GM20000 (cell line): ENCODE measurements at regions not wholly inside any gene's neighbourhood (a gene's known extent, or its start where the extent isn't known, plus 50 kb on each side); places are given as distances from the start of the nearest gene placed in this dataset.

Experiments
- DNase-seq: peaks from one replicate; pipeline ENCODE4 v3.0.0; 2012; ENCODE audit warnings: low spot score
- CTCF ChIP-seq: IDR thresholded peaks from 2 replicates; pipeline ENCODE4 v1.5.1; 2012; ENCODE audit warnings: mild to moderate bottlenecking, control low read depth; ENCODE audit errors: extremely low read depth, missing control alignments

DNA sequence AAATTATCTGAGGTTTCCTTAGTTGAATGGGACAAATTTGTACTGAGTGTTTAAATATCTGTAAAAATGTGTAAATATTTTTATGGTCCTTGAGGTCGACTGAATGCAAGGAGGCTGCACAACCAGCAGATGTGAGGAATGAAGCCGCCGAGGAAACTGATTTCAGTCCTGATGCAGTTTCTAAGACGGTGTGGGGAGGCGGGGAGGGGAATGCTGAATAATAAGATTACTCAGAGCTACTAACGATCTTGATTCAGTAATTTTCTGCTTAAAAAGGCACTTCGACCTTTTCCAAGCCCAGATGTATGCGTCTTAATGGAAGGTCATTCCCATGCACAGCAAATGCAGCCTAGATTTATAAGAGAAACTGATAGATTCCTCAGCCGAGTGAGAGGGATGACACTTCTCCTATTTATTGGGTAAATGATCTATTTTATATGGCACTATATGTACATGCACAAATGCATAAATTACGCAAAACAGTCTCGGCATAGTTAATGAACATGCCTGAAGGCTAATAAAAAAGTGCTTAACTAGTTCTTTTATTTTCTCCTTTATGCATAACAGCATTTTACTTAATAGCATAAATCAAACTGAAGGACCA, 167.6 kb upstream of the PITRM1 start:
- no peak for DNase-seq
- TF ChIP-seq CTCF: no peak

- DNase-seq: no peak
- TF ChIP-seq CTCF: no peak
Measured at GRCh38 chr10:3339531-3339950, 167.0 kb upstream of the PITRM1 start.

DNA sequence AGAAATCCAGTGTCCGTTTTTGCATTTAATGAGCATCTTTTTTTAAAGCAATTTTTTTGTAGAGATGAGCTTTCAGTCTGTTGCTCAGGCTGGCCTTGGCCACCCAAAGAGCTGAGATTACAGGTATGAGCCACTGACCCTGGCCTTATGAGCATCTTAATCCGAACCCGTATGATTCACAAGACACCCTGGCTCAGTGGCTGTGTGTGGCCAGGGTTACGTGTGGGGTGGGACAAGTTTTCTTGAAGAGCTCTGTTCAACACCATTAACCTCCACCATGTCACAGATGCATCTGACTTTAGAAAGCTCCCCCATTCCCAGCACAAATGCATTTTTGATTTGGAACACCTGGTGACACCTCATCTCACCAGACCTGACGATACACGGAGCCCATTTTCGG, 166.5 kb upstream of the PITRM1 start:
- no peak for TF ChIP-seq CTCF
- no peak for DNase-seq

DNA sequence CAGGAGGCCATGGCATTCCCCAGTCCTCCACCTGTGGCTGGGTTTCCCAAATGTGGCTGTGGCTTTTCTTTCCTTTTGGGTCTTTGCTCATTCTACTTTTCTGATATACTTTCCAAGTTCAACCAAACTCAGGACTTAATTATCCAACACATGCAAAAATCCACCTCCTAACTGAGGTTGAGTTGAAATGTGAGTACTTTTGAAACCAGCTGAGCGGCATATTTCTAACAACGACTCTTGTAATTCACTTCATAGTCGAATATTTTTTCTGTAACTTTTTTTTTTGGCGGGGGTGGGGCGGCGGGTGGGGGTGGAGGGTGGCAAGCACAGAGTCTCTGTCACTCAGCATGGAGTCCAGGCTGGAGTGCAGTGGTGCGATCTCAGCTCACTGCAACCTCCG, 165.2 kb upstream of the PITRM1 start:
- no peak for TF ChIP-seq CTCF
- no peak for DNase-seq

- no peak for TF ChIP-seq CTCF
- no peak for DNase-seq
Measured at GRCh38 chr10:3336673-3337293, 164.2 kb upstream of the PITRM1 start.

DNA sequence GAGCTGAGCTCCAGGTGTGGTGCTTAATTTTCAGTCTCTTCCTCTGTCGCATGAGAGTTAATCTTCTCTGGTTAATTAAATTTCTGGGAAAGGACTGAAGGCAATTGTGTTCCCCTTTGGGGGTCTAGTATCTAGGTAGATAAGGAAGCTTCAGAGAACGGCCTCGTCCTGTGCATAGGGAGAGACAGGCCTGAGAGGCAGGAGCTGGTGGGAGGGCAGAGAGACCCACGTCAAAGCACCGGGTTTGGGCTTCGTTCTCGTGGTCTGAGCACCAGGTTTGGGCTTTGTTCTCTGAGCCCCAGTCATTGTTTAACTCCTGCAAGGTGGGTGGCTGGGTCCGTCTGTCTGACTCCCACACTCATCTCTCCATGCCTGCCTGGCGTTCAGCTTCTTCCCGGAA, 160.8 kb upstream of the PITRM1 start:
- TF ChIP-seq CTCF: no peak
- no peak for DNase-seq

DNA sequence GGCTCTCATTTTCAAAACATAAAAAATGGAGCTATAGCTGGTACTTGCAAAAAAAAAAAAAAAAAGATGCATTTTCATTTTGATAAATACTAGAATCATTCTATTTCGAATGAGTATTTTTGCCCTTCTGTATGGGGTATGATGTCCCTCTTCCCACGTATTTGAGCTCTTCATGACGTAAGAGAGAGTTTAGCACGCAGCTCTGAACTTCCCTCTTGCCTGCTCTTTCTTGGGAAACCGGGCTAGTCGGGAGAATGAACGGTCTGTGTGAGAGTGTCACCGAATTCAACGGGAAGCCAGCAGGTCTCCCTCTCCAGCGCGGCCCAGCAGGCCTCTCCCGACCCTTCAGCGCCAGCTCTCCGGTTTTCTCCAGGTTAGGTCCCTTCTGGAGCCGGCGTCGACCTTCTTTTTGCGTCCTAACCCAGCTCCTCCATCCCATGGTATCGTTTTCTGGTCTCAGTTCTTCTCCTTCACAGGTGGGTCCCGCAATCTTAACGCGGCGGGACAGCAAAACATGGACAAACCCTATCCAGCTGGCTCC, 159.2 kb upstream of the PITRM1 start:
- TF ChIP-seq CTCF: no peak
- DNase-seq: no peak
